ENCODE measurements at regions not wholly inside any gene's neighbourhood (a gene's known extent, or its start where the extent isn't known, plus 50 kb on each side); places are given as distances from the start of the nearest gene placed in this dataset.
"Not testable (repeated sequence)": the region's sequence is repeated elsewhere in the genome, so short reads cannot be mapped to it uniquely, and the experiment has no call there.

DNA sequence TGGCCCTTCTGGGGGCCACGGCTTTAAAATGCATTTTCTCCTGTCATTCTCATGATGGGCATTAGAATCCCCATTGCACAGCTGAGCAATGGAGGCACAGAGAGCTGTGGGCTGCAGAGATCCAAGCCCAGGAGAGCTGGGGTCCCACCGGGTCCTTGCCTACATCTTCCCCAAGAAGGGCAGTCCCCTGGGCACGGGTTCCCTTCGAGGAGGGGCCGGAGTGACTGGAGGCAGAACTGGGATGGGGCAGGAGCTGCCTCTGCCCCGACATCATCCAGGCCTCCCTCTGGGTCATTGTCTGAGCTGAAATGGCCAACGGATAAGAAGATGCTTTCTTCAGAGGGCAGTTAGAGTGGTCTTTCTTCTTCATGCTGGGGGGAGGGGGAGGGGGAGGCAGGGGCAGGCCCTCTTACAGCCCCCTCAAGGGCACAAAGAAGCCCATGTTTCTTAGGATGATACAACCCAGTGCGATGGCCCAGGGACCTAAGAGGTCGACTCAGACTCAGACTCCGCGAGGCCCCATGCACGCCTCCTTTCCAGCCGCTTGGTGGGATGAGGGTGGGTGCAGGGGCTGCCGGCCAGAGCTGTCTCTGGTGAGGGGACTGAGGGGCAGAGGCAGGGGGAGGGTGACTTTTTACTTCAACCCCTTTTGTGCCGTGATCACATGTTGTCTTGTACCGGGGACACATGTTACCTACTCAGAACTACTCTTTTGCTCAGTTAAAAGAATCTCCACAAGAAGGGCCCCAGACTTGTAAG is 112.4 kb upstream of the IRX2 start:
- Mint-ChIP-seq H3K27me3 (ENCODE audit: unreplicated experiment) (peaks cover 2% of the 10 kb centered on the region), H3K36me3 (ENCODE audit: unreplicated experiment) (no peaks in the 10 kb centered on the region), H3K4me3 (ENCODE audit: unreplicated experiment) (no peak overlapping the region), H3K4me1 (ENCODE audit: low read depth, unreplicated experiment) (no peaks in the 10 kb centered on the region), H3K9me3 (ENCODE audit: unreplicated experiment) (peaks cover 4% of the 10 kb centered on the region), H3K27ac (ENCODE audit: unreplicated experiment) (no peak overlapping the region)
- TF ChIP-seq, protein P1, sequence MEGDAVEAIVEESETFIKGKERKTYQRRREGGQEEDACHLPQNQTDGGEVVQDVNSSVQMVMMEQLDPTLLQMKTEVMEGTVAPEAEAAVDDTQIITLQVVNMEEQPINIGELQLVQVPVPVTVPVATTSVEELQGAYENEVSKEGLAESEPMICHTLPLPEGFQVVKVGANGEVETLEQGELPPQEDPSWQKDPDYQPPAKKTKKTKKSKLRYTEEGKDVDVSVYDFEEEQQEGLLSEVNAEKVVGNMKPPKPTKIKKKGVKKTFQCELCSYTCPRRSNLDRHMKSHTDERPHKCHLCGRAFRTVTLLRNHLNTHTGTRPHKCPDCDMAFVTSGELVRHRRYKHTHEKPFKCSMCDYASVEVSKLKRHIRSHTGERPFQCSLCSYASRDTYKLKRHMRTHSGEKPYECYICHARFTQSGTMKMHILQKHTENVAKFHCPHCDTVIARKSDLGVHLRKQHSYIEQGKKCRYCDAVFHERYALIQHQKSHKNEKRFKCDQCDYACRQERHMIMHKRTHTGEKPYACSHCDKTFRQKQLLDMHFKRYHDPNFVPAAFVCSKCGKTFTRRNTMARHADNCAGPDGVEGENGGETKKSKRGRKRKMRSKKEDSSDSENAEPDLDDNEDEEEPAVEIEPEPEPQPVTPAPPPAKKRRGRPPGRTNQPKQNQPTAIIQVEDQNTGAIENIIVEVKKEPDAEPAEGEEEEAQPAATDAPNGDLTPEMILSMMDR (IDR thresholded peaks at IDR 0.05; ENCODE audit: partially characterized antibody, unreplicated experiment) = no peak
- no peak for DNase-seq

DNA sequence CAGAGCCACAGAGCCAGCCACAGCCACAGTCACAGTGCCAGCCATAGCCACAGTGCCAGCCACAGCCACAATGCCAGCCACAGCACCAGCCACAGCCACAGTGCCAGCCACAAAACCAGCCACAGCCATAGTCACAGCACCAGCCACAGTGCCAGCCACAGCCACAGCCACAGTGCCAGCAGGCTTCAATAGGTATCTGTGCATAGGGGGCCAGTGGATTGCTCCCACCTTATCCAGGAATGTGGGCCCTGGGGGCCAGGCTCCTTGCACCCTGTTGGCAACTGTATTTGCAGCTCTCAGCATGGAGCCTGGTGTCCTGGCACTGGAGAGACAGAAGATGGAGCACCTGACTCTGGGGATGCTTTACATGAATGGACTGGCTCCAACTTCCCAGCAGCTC is 111.7 kb upstream of the IRX2 start:
- Mint-ChIP-seq H3K36me3 (ENCODE audit: unreplicated experiment) (no peaks in the 10 kb centered on the region), H3K27ac (ENCODE audit: unreplicated experiment) (no peak overlapping the region), H3K4me3 (ENCODE audit: unreplicated experiment) (no peak overlapping the region), H3K9me3 (ENCODE audit: unreplicated experiment) (peaks cover 4% of the 10 kb centered on the region), H3K27me3 (ENCODE audit: unreplicated experiment) (peaks cover 2% of the 10 kb centered on the region), H3K4me1 (ENCODE audit: low read depth, unreplicated experiment) (no peaks in the 10 kb centered on the region)
- DNase-seq = no peak
- TF ChIP-seq, protein P1 (IDR thresholded peaks at IDR 0.05; ENCODE audit: partially characterized antibody, unreplicated experiment) = no peak

DNA sequence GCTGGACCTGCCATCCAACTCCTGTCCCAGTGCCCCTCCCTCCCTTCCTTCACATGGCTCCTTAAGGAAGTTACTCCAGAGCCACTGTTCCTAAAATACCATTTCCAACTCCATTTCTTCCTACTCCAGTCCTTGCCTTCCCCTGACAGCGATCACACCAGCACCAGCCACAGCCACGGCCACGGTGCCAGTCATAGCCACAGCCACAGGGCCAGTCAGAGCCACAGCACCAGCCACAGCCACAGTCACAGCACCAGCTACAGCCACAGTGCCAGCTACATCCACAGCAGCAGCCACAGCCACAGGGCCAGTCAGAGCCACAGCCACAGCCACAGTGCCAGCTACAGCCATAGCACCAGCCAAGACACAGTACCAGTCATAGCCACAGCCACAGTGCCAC is 110.7 kb upstream of the IRX2 start:
- not testable (repeated sequence) for H3K4me1 Mint-ChIP-seq (ENCODE audit: low read depth, unreplicated experiment); H3K27ac Mint-ChIP-seq (ENCODE audit: unreplicated experiment); DNase-seq; H3K9me3 Mint-ChIP-seq (ENCODE audit: unreplicated experiment); H3K36me3 Mint-ChIP-seq (ENCODE audit: unreplicated experiment); H3K27me3 Mint-ChIP-seq (ENCODE audit: unreplicated experiment); H3K4me3 Mint-ChIP-seq (ENCODE audit: unreplicated experiment)

DNA sequence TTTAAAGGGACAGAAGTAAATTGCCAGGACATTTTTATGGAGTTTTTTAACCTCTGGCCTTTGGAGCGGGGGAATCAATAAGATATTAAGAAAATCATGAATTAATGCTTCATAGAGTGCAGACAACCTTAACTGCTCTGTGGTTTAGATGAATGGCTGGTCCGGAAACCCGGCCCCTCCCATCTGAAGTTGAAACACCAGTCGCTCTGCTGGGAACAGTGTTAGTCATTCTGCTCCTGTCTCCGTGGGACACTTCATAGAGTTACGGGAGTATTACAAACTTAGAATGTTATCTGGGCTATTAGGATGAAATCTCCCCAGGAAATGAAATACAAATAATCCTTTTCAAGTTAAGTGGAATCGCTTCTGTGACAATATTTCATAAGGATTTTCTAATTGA is 110.1 kb upstream of the IRX2 start:
- Mint-ChIP-seq H3K27ac (ENCODE audit: unreplicated experiment) (no peak overlapping the region), H3K4me1 (ENCODE audit: low read depth, unreplicated experiment) (no peaks in the 10 kb centered on the region), H3K27me3 (ENCODE audit: unreplicated experiment) (peaks cover 2% of the 10 kb centered on the region), H3K36me3 (ENCODE audit: unreplicated experiment) (no peaks in the 10 kb centered on the region), H3K9me3 (ENCODE audit: unreplicated experiment) (peaks cover 4% of the 10 kb centered on the region), H3K4me3 (ENCODE audit: unreplicated experiment) (no peak overlapping the region)
- DNase-seq = no peak
- TF ChIP-seq, protein P1 (IDR thresholded peaks at IDR 0.05; ENCODE audit: partially characterized antibody, unreplicated experiment) = no peak

DNA sequence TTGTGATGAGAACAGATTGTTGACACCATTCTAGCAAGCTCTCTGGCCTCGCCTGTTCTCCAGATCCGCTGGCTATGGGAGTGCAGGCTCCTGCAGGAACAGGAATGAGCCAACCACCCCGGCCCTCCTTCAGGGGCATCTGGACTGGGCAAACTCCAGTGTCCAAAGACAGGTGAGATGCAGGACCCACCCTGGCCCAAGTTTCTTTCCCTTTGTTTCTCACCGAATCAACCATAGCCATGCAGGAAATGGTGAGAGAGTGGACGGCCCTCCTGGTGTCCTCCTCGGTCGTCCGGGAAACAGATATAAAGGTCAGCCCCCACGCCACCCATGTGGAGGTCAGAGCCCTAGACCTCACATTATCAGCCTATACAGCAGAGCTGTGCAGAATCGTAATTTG is 108.6 kb upstream of the IRX2 start:
- Mint-ChIP-seq H3K27me3 (ENCODE audit: unreplicated experiment) (peaks cover 2% of the 10 kb centered on the region), H3K4me3 (ENCODE audit: unreplicated experiment) (no peak overlapping the region), H3K9me3 (ENCODE audit: unreplicated experiment) (peaks cover 4% of the 10 kb centered on the region), H3K27ac (ENCODE audit: unreplicated experiment) (no peak overlapping the region), H3K36me3 (ENCODE audit: unreplicated experiment) (no peaks in the 10 kb centered on the region), H3K4me1 (ENCODE audit: low read depth, unreplicated experiment) (no peaks in the 10 kb centered on the region)
- TF ChIP-seq, protein P1 (IDR thresholded peaks at IDR 0.05; ENCODE audit: partially characterized antibody, unreplicated experiment) = no peak
- no peak for DNase-seq

All from glutamatergic neuron (in vitro differentiated cells).